ENCODE measurements at regions not wholly inside any gene's neighbourhood (a gene's known extent, or its start where the extent isn't known, plus 50 kb on each side); places are given as distances from the start of the nearest gene placed in this dataset.

DNA sequence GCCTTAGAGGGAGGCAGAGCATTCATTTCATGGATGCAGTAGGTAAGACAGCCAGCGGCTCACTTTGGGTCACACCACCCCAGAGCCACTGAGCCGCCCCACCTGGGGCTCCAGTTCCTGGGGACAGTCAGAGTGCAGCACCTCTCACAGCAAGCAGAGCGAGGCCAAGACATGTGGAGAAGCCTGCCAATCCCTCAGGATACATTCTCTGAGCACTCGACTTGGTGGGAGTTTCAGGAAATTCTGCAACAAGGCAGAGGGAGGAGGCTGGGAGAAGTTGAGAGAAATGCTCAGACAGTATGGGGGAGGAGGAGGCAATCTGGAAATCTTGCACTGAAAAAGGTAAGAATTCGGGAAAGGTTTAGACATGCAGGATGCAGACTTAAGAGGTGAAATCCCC is 60.8 kb upstream of the WLS start:
- TF ChIP-seq GATA3 (IDR thresholded peaks at IDR 0.05; ENCODE audit: low read depth, low read length) (no peak), GATA2 (IDR thresholded peaks at IDR 0.05; ENCODE audit: low read depth, low read length) (no peak)

DNA sequence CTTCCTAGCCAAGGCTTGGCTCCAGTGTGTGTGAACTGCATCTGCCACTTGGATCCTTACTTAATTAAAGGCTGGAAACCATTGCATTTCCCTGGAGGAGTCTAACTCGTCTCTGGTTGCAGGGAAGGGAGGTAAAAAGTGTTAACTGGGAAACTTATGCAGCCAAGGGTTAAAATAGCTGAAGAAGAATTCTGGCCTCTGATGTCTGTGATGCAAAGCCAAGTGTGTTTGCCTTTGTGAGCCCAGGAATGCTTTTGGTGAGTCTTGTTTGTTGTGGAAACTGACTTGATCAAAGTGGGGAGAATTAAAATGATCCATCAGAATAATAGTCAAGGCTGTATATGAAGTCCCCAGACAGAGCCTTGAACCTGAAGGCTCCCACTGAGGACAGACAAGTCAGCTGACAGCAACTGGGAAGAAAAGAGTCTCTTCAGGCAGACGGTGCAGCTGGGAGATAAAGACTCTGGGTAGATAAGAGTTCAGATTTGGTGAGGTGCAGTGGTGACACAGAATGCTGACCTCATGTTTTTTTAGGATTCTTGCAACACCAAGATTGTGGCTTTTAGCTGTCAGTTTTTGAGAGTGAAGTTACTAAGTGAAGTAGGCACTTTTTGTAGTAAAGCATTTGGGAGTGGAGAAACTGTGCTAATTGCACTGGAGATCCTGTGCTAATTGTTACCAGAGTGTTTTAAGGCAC is 59.5 kb upstream of the WLS start:
- TF ChIP-seq GATA2 (IDR thresholded peaks at IDR 0.05; ENCODE audit: low read depth, low read length) (no peak), GATA3 (IDR thresholded peaks at IDR 0.05; ENCODE audit: low read depth, low read length) (no peak)

DNA sequence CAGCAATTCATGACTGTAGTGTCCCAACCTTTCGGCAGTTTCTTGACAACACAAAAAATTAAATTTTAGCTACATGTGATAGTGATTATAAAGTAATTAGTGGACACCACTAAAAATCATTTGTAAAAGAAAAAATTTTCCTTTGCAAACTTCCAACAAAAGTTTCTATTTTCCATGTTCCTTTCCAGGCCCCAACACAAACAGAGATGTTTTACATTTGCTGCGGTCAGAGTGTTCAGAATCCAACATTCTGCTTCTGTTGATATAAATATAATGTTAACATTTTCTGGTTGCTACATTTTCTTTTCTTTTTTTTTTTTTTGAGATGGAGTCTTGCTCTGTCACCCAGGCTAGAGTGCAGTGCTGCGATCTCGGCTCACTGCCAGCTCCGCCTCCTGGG is 54.9 kb upstream of the WLS start:
- TF ChIP-seq GATA2 (IDR thresholded peaks at IDR 0.05; ENCODE audit: low read depth, low read length): no peak
- no peak for TF ChIP-seq GATA3 (IDR thresholded peaks at IDR 0.05; ENCODE audit: low read depth, low read length)

DNA sequence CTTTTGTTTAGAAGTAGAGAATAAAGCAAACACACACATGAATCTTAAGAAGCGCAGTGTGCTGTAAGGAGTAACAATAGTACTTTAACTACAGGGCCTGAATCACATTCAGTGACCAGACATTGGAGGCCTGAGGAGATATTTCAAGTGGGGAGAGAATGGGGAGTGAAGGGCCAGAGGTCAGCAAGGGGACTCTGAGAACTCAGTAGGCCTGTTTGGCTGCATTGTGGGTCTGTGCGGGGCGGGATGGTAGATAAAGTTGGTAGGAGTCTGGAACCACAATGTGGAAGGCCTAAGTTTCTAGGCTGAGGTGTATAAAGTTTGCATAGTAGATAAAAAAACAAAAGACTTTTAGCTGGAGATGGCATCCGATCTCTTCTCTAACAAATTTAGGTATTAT is 52.7 kb upstream of the WLS start:
- TF ChIP-seq GATA3 (IDR thresholded peaks at IDR 0.05; ENCODE audit: low read depth, low read length) (no peak), GATA2 (IDR thresholded peaks at IDR 0.05; ENCODE audit: low read depth, low read length) (no peak)

DNA sequence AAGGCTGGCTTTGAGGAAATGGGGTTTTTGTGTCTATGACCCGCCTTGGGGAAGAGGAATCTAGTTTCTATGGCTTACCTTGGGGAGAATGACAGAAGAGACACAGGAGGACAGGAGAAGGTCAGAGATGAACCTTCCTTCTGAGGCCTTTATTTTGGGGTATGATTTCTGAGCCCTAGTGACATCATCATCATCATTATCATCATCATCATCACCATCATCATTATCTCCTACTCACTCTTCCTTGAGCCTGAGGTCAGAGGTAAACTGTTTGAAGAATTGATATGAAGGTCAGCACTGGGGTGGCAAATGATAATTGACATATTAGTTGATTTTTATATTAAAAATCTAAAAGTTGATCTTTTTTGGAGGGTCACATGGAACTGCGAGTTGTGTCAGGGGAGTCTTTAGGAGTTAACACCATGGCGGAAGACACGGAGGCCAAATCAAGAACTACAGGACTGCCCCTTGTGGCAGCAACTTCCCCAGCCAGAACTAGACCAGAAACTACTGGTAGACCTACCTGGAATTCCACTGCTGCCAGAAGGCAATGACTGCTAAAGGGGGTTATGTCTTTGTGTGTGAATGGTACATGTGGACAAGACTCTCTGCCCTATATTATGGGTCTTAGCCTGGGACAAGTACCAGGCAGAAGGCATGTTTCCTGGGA is 49.8 kb upstream of the WLS start:
- TF ChIP-seq GATA2 (IDR thresholded peaks at IDR 0.05; ENCODE audit: low read depth, low read length): no peak
- no peak for TF ChIP-seq GATA3 (IDR thresholded peaks at IDR 0.05; ENCODE audit: low read depth, low read length)
